ENCODE measurements at regions not wholly inside any gene's neighbourhood (a gene's known extent, or its start where the extent isn't known, plus 50 kb on each side); places are given as distances from the start of the nearest gene placed in this dataset.

DNA sequence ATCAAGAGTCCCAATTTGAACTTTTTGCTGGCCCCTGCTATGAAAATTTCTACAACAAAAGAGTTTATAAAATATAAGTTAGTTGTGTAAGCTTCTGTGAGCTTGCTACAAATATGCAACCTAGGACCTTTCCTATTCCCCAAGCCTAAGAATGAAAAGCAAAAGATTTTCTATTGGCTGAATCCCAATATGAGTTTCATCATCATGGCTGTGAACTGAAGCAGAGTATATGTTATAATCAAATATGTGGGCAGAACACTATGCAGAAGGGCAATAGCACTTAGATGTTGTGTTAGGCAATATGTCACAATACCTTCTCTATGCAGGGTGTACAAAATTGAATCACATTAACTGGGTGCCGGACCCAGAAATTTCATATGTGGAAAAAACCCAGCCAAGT, 1018.3 kb upstream of the AMELY start:
- TF ChIP-seq, protein P1, sequence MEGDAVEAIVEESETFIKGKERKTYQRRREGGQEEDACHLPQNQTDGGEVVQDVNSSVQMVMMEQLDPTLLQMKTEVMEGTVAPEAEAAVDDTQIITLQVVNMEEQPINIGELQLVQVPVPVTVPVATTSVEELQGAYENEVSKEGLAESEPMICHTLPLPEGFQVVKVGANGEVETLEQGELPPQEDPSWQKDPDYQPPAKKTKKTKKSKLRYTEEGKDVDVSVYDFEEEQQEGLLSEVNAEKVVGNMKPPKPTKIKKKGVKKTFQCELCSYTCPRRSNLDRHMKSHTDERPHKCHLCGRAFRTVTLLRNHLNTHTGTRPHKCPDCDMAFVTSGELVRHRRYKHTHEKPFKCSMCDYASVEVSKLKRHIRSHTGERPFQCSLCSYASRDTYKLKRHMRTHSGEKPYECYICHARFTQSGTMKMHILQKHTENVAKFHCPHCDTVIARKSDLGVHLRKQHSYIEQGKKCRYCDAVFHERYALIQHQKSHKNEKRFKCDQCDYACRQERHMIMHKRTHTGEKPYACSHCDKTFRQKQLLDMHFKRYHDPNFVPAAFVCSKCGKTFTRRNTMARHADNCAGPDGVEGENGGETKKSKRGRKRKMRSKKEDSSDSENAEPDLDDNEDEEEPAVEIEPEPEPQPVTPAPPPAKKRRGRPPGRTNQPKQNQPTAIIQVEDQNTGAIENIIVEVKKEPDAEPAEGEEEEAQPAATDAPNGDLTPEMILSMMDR (IDR thresholded peaks at IDR 0.05) = no peak
- TF ChIP-seq POLR2A (IDR thresholded peaks at IDR 0.05) = no peak

Data from lower leg skin (tissue), 3 donors.